ENCODE measurements at regions not wholly inside any gene's neighbourhood (a gene's known extent, or its start where the extent isn't known, plus 50 kb on each side); places are given as distances from the start of the nearest gene placed in this dataset.

DNA sequence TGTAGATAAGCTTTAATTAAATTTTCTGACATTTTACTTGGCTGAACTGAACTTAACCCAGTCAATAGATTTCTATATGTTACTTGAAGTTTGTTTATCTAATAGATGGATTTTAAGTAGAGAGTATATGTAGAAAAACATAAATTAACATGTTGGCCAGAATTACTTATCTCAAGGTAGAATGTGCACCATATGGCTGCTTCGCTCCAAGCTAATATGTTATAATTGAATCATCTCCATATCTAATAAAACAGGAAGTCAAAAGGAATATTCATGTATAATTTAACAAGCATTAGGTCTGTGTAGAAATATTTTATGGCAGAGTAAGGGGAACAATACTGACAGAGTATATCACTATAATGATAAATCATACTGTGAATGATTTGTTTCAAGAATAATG lies 650.7 kb upstream of the ALCAM start:
- ATAC-seq, result no peak
- intact Hi-C loops (cut with DNase I), result no loop called here
- H3K36me3 ChIP-seq, result no peaks in the 10 kb centered on the region
- 80 to 88% (median 87%) methylated on average over 1 of the region's 1 CpG for WGBS, 4 donors
- TF ChIP-seq, protein P1, sequence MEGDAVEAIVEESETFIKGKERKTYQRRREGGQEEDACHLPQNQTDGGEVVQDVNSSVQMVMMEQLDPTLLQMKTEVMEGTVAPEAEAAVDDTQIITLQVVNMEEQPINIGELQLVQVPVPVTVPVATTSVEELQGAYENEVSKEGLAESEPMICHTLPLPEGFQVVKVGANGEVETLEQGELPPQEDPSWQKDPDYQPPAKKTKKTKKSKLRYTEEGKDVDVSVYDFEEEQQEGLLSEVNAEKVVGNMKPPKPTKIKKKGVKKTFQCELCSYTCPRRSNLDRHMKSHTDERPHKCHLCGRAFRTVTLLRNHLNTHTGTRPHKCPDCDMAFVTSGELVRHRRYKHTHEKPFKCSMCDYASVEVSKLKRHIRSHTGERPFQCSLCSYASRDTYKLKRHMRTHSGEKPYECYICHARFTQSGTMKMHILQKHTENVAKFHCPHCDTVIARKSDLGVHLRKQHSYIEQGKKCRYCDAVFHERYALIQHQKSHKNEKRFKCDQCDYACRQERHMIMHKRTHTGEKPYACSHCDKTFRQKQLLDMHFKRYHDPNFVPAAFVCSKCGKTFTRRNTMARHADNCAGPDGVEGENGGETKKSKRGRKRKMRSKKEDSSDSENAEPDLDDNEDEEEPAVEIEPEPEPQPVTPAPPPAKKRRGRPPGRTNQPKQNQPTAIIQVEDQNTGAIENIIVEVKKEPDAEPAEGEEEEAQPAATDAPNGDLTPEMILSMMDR (IDR thresholded peaks at IDR 0.05), result no peak
- TF ChIP-seq POLR2A (IDR thresholded peaks at IDR 0.05), result no peak
- DNase-seq, result no peak
- H3K27ac ChIP-seq, result no peak overlapping the region
- H3K4me1 ChIP-seq, result no peaks in the 10 kb centered on the region
- H3K9me3 ChIP-seq, result no peaks in the 10 kb centered on the region
- no peak overlapping the region for H3K4me3 ChIP-seq
- no peaks in the 10 kb centered on the region for H3K27me3 ChIP-seq

DNA sequence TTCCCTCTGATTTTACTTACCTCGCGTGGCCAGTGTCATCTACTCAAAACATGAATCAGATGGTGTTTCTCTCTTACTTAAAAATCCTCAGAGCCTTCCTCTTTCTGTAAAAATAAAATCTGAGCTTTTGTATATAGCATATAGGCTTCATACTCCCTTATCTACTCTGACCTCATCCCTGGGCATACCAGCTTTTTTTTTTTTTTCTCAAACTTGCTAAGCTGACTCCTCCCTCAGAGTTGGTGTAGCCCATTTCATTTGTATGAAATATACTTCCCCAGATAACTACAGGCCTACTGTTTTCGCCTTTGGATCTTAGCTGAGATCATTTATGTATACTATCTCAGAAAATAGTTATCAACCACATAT lies 648.9 kb upstream of the ALCAM start:
- H3K9me3 ChIP-seq, result no peaks in the 10 kb centered on the region
- intact Hi-C loops (cut with DNase I), result no loop called here
- H3K36me3 ChIP-seq, result no peaks in the 10 kb centered on the region
- no peaks in the 10 kb centered on the region for H3K4me1 ChIP-seq
- 65 to 82% (median 74%) methylated on average over 3 of the region's 3 CpGs for WGBS, 4 donors
- H3K27ac ChIP-seq, result no peak overlapping the region
- ATAC-seq (no peak), DNase-seq (no peak)
- no peak overlapping the region for H3K4me3 ChIP-seq
- H3K27me3 ChIP-seq, result no peaks in the 10 kb centered on the region
- TF ChIP-seq, protein P1 (IDR thresholded peaks at IDR 0.05), result no peak
- no peak for TF ChIP-seq POLR2A (IDR thresholded peaks at IDR 0.05)

DNA sequence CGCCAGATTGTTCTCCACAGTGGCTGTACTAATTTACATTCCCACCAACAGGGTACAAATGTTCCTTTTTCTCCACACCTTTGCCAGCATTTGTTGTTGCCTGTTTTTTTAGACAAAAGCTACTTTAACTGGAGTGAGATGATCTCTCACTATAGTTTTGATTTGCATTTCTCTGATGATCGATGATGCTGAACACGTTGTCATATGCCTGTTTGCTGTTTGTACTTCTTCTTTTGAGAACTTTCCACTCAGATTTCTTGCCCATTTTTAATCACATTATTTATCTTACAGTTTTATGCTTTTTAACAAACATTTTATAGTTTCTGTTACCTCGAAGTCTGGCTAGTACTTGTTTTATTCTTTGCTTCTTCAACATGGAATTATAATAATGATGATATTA lies 643.7 kb upstream of the ALCAM start:
- no peak for ATAC-seq
- intact Hi-C loops (cut with DNase I), result no loop called here

DNA sequence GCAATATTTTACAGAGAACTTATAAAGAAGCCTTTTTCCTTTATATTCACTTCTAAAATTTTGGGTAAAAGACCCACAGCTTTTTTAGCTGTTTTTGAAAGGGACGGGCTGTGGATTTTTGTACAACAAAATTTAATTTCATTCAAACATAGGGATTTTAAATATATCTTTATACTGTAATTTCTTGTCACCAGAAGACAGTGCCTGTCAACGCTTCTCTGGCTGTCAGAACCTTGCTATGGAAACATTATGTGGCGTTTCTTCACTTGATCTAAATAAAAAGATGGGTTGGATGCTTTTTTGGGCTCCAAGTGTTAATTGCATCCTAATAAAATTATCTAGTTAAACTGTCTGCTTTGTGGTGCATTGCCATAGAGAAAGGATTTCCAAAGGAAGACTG lies 635.6 kb upstream of the ALCAM start:
- H3K4me3 ChIP-seq, result no peak overlapping the region
- H3K4me1 ChIP-seq, result no peaks in the 10 kb centered on the region
- no peak overlapping the region for H3K27ac ChIP-seq
- TF ChIP-seq, protein P1 (IDR thresholded peaks at IDR 0.05), result no peak
- no peak for TF ChIP-seq POLR2A (IDR thresholded peaks at IDR 0.05)
- intact Hi-C loops (cut with DNase I), result no loop called here
- WGBS, 4 donors, result 58 to 67% (median 59%) methylated on average over 3 of the region's 3 CpGs
- no peak for ATAC-seq
- DNase-seq, result no peak
- H3K36me3 ChIP-seq, result no peaks in the 10 kb centered on the region
- no peaks in the 10 kb centered on the region for H3K27me3 ChIP-seq
- peaks cover 0 to 3% (median 0%) of the 10 kb centered on the region in 12 donors for H3K9me3 ChIP-seq

More for the DNA sequence above, 643.7 kb upstream of the ALCAM start:
- Histone ChIP-seq H3K9me3 (peaks cover 0 to 3% (median 0%) of the 10 kb centered on the region in 12 donors), H3K36me3 (no peaks in the 10 kb centered on the region), H3K4me3 (no peak overlapping the region), H3K4me1 (no peaks in the 10 kb centered on the region), H3K27ac (no peak overlapping the region), H3K27me3 (no peaks in the 10 kb centered on the region)
- WGBS, 4 donors, result 73 to 79% (median 78%) methylated on average over 4 of the region's 4 CpGs
- no peak for TF ChIP-seq POLR2A (IDR thresholded peaks at IDR 0.05)
- TF ChIP-seq, protein P1 (IDR thresholded peaks at IDR 0.05), result no peak
- DNase-seq, result no peak
